Astrocyte (in vitro differentiated cells and primary cell): ENCODE measurements at regions not wholly inside any gene's neighbourhood (a gene's known extent, or its start where the extent isn't known, plus 50 kb on each side); places are given as distances from the start of the nearest gene placed in this dataset.
A peak's percentile ranks its signal among the peaks of the same experiment; 100 is the strongest.

Experiments
- DNase-seq: peaks from one replicate; pipeline ENCODE4 v3.0.0-alpha.2; 2010; ENCODE audit warnings: low read depth
- FAIRE-seq: peaks from 2 replicates; lab custom pipeline; 2011; peaks lifted over from hg19 to GRCh38; lab: Jason Lieb, UNC
- H2AFZ ChIP-seq: 2 replicates; pipeline ENCODE4 v1.6.0; 2012; ENCODE audit warnings: low read depth, low read length, inconsistent platforms
- H3K27ac ChIP-seq: 2 replicates; pipeline ENCODE4 v1.5.1; 2011; ENCODE audit warnings: low read depth, low read length, inconsistent platforms
- H3K27me3 ChIP-seq: 2 replicates; pipeline ENCODE4 v1.6.0; 2011; ENCODE audit warnings: low read length, inconsistent platforms; ENCODE audit not compliant: insufficient read depth
- H3K36me3 ChIP-seq: 2 replicates; pipeline ENCODE4 v1.5.1; 2011; ENCODE audit warnings: low read length, inconsistent platforms; ENCODE audit not compliant: insufficient read depth
- H3K4me1 ChIP-seq: 2 replicates; pipeline ENCODE4 v1.5.1; 2011; ENCODE audit warnings: low read length, inconsistent platforms; ENCODE audit not compliant: insufficient read depth
- H3K4me2 ChIP-seq: 2 replicates; pipeline ENCODE4 v1.6.0; 2012; ENCODE audit warnings: low read length, inconsistent platforms
- H3K4me3 ChIP-seq: 2 replicates; pipeline ENCODE4 v1.5.1; 2011; ENCODE audit warnings: low read depth, mild to moderate bottlenecking, low read length, inconsistent platforms; ENCODE audit not compliant: insufficient read depth
- H3K79me2 ChIP-seq: 2 replicates; pipeline ENCODE4 v1.6.0; 2012; ENCODE audit warnings: mild to moderate bottlenecking, low read length, inconsistent platforms; ENCODE audit not compliant: insufficient read depth
- H3K9ac ChIP-seq: 2 replicates; pipeline ENCODE4 v1.6.0; 2012; ENCODE audit warnings: mild to moderate bottlenecking, low read length, inconsistent platforms
- H3K9me3 ChIP-seq: 2 replicates; pipeline ENCODE4 v1.5.1; 2012; ENCODE audit warnings: low read depth, mild to moderate bottlenecking, low read length, inconsistent platforms; ENCODE audit not compliant: insufficient read depth
- H4K20me1 ChIP-seq: 2 replicates; pipeline ENCODE4 v1.6.0; 2012; ENCODE audit warnings: low read length, inconsistent platforms; ENCODE audit not compliant: insufficient read depth
- H3K27ac Mint-ChIP-seq: one replicate; pipeline ENCODE4 v1.8.0; 2021; ENCODE audit warnings: mild to moderate bottlenecking, mixed read lengths; ENCODE audit not compliant: unreplicated experiment
- H3K27me3 Mint-ChIP-seq: one replicate; pipeline ENCODE4 v1.8.0; 2021; ENCODE audit warnings: low read depth, mixed read lengths; ENCODE audit not compliant: unreplicated experiment
- H3K36me3 Mint-ChIP-seq: one replicate; pipeline ENCODE4 v1.8.0; 2021; ENCODE audit warnings: low read depth, mixed read lengths; ENCODE audit not compliant: unreplicated experiment
- H3K4me1 Mint-ChIP-seq: one replicate; pipeline ENCODE4 v1.8.0; 2021; ENCODE audit warnings: low read depth, mixed read lengths; ENCODE audit not compliant: unreplicated experiment
- H3K4me3 Mint-ChIP-seq: one replicate; pipeline ENCODE4 v1.8.0; 2021; ENCODE audit warnings: mild to moderate bottlenecking, moderate library complexity, mixed read lengths; ENCODE audit not compliant: unreplicated experiment
- H3K9me3 Mint-ChIP-seq: one replicate; pipeline ENCODE4 v1.8.0; 2021; ENCODE audit warnings: mild to moderate bottlenecking, mixed read lengths; ENCODE audit not compliant: unreplicated experiment
- EZH2 ChIP-seq: IDR thresholded peaks from 2 replicates; pipeline ENCODE4 v1.6.1; 2012; ENCODE audit warnings: mild to moderate bottlenecking, low read length, inconsistent platforms; ENCODE audit not compliant: insufficient read depth
- TF ChIP-seq, protein P1 (sequence below): IDR thresholded peaks from 2 replicates; pipeline ENCODE4 v1.5.1; 2011; ENCODE audit warnings: low read depth, mild to moderate bottlenecking, inconsistent platforms, low read length, moderate library complexity; ENCODE audit not compliant: insufficient read depth

DNA sequence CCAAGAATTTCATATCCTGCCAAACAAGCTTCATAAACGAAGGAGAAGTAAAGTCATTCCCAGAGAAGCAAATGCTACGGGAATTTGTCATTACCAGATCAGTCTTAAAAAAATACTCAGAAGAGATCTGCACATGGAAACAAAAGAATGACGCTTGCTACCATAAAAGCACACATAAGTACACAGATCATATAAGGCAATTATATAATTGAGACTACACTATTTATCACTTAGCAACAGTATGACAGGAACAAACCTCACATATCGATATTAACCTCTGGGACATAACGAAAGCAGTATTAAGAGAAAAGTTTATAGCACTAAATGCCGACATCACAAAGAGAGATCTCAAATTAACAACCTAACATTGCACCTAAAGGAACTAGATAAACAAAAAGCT is 67.6 kb upstream of the TMEM200A start:
- Histone ChIP-seq H4K20me1 (no peaks in the 10 kb centered on the region), H2AFZ (no peak overlapping the region), H3K79me2 (peaks cover 9% of the 10 kb centered on the region), H3K9me3 (no peaks in the 10 kb centered on the region), H3K36me3 (no peaks in the 10 kb centered on the region), H3K27me3 (no peaks in the 10 kb centered on the region), H3K9ac (no peak overlapping the region), H3K27ac (no peak overlapping the region), H3K4me2 (no peak overlapping the region), H3K4me3 (no peak overlapping the region), H3K4me1 (no peaks in the 10 kb centered on the region)
- FAIRE-seq (peak; percentile 56), DNase-seq (no peak)
- Mint-ChIP-seq H3K27me3 (no peaks in the 10 kb centered on the region), H3K4me3 (no peak overlapping the region), H3K9me3 (no peaks in the 10 kb centered on the region), H3K27ac (no peak overlapping the region), H3K36me3 (no peaks in the 10 kb centered on the region), H3K4me1 (peaks cover 2% of the 10 kb centered on the region)
- TF ChIP-seq, protein P1, sequence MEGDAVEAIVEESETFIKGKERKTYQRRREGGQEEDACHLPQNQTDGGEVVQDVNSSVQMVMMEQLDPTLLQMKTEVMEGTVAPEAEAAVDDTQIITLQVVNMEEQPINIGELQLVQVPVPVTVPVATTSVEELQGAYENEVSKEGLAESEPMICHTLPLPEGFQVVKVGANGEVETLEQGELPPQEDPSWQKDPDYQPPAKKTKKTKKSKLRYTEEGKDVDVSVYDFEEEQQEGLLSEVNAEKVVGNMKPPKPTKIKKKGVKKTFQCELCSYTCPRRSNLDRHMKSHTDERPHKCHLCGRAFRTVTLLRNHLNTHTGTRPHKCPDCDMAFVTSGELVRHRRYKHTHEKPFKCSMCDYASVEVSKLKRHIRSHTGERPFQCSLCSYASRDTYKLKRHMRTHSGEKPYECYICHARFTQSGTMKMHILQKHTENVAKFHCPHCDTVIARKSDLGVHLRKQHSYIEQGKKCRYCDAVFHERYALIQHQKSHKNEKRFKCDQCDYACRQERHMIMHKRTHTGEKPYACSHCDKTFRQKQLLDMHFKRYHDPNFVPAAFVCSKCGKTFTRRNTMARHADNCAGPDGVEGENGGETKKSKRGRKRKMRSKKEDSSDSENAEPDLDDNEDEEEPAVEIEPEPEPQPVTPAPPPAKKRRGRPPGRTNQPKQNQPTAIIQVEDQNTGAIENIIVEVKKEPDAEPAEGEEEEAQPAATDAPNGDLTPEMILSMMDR: no peak
- TF ChIP-seq EZH2: no peak

- peaks cover 2% of the 10 kb centered on the region for H3K4me1 Mint-ChIP-seq
- H3K36me3 ChIP-seq: no peaks in the 10 kb centered on the region
- TF ChIP-seq EZH2: no peak
- TF ChIP-seq, protein P1: no peak
- H3K9ac ChIP-seq: no peak overlapping the region
- H3K27ac Mint-ChIP-seq: no peak overlapping the region
- no peak overlapping the region for H3K4me3 ChIP-seq
- no peak overlapping the region for H3K4me3 Mint-ChIP-seq
- H3K9me3 ChIP-seq: no peaks in the 10 kb centered on the region
- no peak overlapping the region for H3K27ac ChIP-seq
- H3K27me3 ChIP-seq: no peaks in the 10 kb centered on the region
- H2AFZ ChIP-seq: no peak overlapping the region
- FAIRE-seq (no peak), DNase-seq (no peak)
- H3K4me1 ChIP-seq: no peaks in the 10 kb centered on the region
- H4K20me1 ChIP-seq: no peaks in the 10 kb centered on the region
- no peaks in the 10 kb centered on the region for H3K9me3 Mint-ChIP-seq
- no peak overlapping the region for H3K4me2 ChIP-seq
- peaks cover 5% of the 10 kb centered on the region for H3K79me2 ChIP-seq
- no peaks in the 10 kb centered on the region for H3K36me3 Mint-ChIP-seq
- no peaks in the 10 kb centered on the region for H3K27me3 Mint-ChIP-seq
These were observed 69.0 kb upstream of the TMEM200A start for GRCh38 chr6:130296854-130297253.

DNA sequence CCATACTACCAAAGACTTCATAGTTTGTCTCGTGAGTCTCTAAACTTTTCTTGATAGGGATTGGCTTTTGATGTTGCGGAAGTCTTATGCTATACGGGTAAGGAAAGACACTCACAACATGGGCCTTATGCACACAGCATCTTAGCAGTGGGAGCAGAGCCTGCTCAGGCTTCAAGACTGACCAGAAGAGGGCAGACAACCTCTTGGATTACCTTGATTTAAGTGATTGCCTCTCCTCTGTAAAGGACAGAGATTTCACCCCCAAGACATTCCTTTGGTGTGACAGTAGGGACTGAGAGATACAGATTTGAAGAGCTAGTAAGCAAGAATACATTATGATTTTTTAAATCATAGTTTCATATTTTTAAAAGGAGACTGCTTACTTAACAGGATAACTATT is 71.0 kb upstream of the SAMD3 start:
- H3K36me3 ChIP-seq: no peaks in the 10 kb centered on the region
- Mint-ChIP-seq H3K4me3 (no peak overlapping the region), H3K27ac (no peak overlapping the region), H3K4me1 (peaks cover 2% of the 10 kb centered on the region), H3K9me3 (no peaks in the 10 kb centered on the region), H3K36me3 (no peaks in the 10 kb centered on the region), H3K27me3 (no peaks in the 10 kb centered on the region)
- H3K27me3 ChIP-seq: no peaks in the 10 kb centered on the region
- no peak overlapping the region for H2AFZ ChIP-seq
- DNase-seq (peak; percentile 50), FAIRE-seq (no peak)
- no peak overlapping the region for H3K4me2 ChIP-seq
- H3K4me1 ChIP-seq: no peaks in the 10 kb centered on the region
- H3K27ac ChIP-seq: no peak overlapping the region
- TF ChIP-seq, protein P1: peak; percentile 74
- no peak for TF ChIP-seq EZH2
- peaks cover 5% of the 10 kb centered on the region for H3K79me2 ChIP-seq
- H3K9ac ChIP-seq: no peak overlapping the region
- H3K9me3 ChIP-seq: no peaks in the 10 kb centered on the region
- no peak overlapping the region for H3K4me3 ChIP-seq
- no peaks in the 10 kb centered on the region for H4K20me1 ChIP-seq
